ENCODE measurements at regions not wholly inside any gene's neighbourhood (a gene's known extent, or its start where the extent isn't known, plus 50 kb on each side); places are given as distances from the start of the nearest gene placed in this dataset.
A peak's percentile ranks its signal among the peaks of the same experiment; 100 is the strongest.

GRCh38 chr6:170098428-170099170 lies 192.3 kb downstream of the DLL1 start:
- Histone ChIP-seq H3K4me3 (no peak overlapping the region), H3K36me3 (ENCODE audit: low read depth, missing control alignments) (no peaks in the 10 kb centered on the region), H3K4me1 (no peaks in the 10 kb centered on the region), H3K27ac (no peak overlapping the region), H3K9me3 (no peaks in the 10 kb centered on the region), H3K27me3 (no peaks in the 10 kb centered on the region)
- TF ChIP-seq POLR2A (IDR thresholded peaks at IDR 0.05) (no peak), CTCF (IDR thresholded peaks at IDR 0.05) (no peak)
- WGBS, 2 donors, result 91% methylated on average over 9 to 37 of the region's 37 CpGs
- DNase-seq, result peak; percentile 10
- intact Hi-C loops (cut with DNase I; ENCODE audit: low total_unique reads), result no loop called here

- no peak for TF ChIP-seq CTCF (IDR thresholded peaks at IDR 0.05)
- TF ChIP-seq POLR2A (IDR thresholded peaks at IDR 0.05), result no peak
- H3K36me3 ChIP-seq (ENCODE audit: low read depth, missing control alignments), result no peaks in the 10 kb centered on the region
- H3K27ac ChIP-seq, result no peak overlapping the region
- DNase-seq, result peak; percentile 6
- WGBS, 2 donors, result 73 to 88% methylated on average over 17 to 22 of the region's 22 CpGs
- H3K9me3 ChIP-seq, result no peaks in the 10 kb centered on the region
- intact Hi-C loops (cut with DNase I; ENCODE audit: low total_unique reads), result no loop called here
- H3K27me3 ChIP-seq, result no peaks in the 10 kb centered on the region
- H3K4me1 ChIP-seq, result no peaks in the 10 kb centered on the region
- H3K4me3 ChIP-seq, result no peak overlapping the region
Measured at GRCh38 chr6:170097505-170098427, 193.1 kb downstream of the DLL1 start.

GRCh38 chr6:170096803-170097504 lies 193.9 kb downstream of the DLL1 start:
- H3K27ac ChIP-seq, result no peak overlapping the region
- H3K27me3 ChIP-seq, result no peaks in the 10 kb centered on the region
- WGBS, 2 donors, result 65 to 69% methylated on average over 21 to 22 of the region's 22 CpGs
- H3K9me3 ChIP-seq, result no peaks in the 10 kb centered on the region
- no peaks in the 10 kb centered on the region for H3K36me3 ChIP-seq (ENCODE audit: low read depth, missing control alignments)
- intact Hi-C loops (cut with DNase I; ENCODE audit: low total_unique reads), result no loop called here
- no peaks in the 10 kb centered on the region for H3K4me1 ChIP-seq
- no peak overlapping the region for H3K4me3 ChIP-seq
- DNase-seq, result peak; percentile 1
- TF ChIP-seq CTCF (IDR thresholded peaks at IDR 0.05) (no peak), POLR2A (IDR thresholded peaks at IDR 0.05) (no peak)

- H3K4me1 ChIP-seq, result no peaks in the 10 kb centered on the region
- H3K27ac ChIP-seq, result no peak overlapping the region
- no peak overlapping the region for H3K4me3 ChIP-seq
- peak; percentile 7 for DNase-seq
- TF ChIP-seq POLR2A (IDR thresholded peaks at IDR 0.05) (no peak), CTCF (IDR thresholded peaks at IDR 0.05) (no peak)
- no peaks in the 10 kb centered on the region for H3K27me3 ChIP-seq
- H3K36me3 ChIP-seq (ENCODE audit: low read depth, missing control alignments), result no peaks in the 10 kb centered on the region
- intact Hi-C loops (cut with DNase I; ENCODE audit: low total_unique reads), result no loop called here
- H3K9me3 ChIP-seq, result no peaks in the 10 kb centered on the region
- 75 to 80% methylated on average over 23 of the region's 23 CpGs for WGBS, 2 donors
Measured at GRCh38 chr6:170096191-170096802, 194.6 kb downstream of the DLL1 start.

Data from testis (tissue), 2 donors.